H1 (cell line): ENCODE measurements at regions not wholly inside any gene's neighbourhood (a gene's known extent, or its start where the extent isn't known, plus 50 kb on each side); places are given as distances from the start of the nearest gene placed in this dataset.

ENCODE experiments used
- CHD1 ChIP-seq: IDR thresholded peaks from 2 replicates; pipeline ENCODE4 v1.6.1; 2012; ENCODE audit warnings: low read depth, low read length, improper control_type of control experiment
- CTCF ChIP-seq, 3 experiments: IDR thresholded peaks; 1 replicate in 2 of 3; 2 replicates in 1 of 3; pipeline versions ENCODE4 v1.5.1 to v1.6.1; 2011; ENCODE audit warnings: low read length in 3 of 3, mild to moderate bottlenecking in 3 of 3, inconsistent platforms in 2 of 3, low read depth in 1 of 3, moderate library complexity in 1 of 3; ENCODE audit not compliant: insufficient read depth in 1 of 3; ENCODE audit errors: control extremely low read depth in 1 of 3
- E2F6 ChIP-seq: IDR thresholded peaks from 2 replicates; pipeline ENCODE4 v1.6.1; 2012; ENCODE audit warnings: inconsistent platforms
- EZH2 ChIP-seq: fragments of 200-600 bp; sonication (generic); IDR thresholded peaks from 2 replicates; pipeline ENCODE4 v1.7.1; 2012; ENCODE audit warnings: low read depth, mild to moderate bottlenecking, moderate library complexity, low read length, inconsistent platforms; ENCODE audit not compliant: severe bottlenecking
- POLR2A ChIP-seq, 2 experiments: IDR thresholded peaks; 1 replicate in 1 of 2; 2 replicates in 1 of 2; pipeline ENCODE4 v1.6.1; 2011; ENCODE audit warnings: low read depth in 2 of 2, low read length in 2 of 2, mild to moderate bottlenecking in 2 of 2; ENCODE audit errors: control extremely low read depth in 1 of 2

GRCh38 chr6:4531406-4531805, 244.8 kb upstream of the CDYL start:
- no peak for TF ChIP-seq CHD1
- TF ChIP-seq EZH2 = no peak
- no peak for TF ChIP-seq CTCF (IDR thresholded peaks at IDR 0.05; ENCODE audit: control extremely low read depth in 1 of 3, insufficient read depth in 1 of 3, low read depth in 1 of 3, low read length in 3 of 3)
- TF ChIP-seq POLR2A (IDR thresholded peaks at IDR 0.05; ENCODE audit: control extremely low read depth in 1 of 2, low read depth in 2 of 2, low read length in 2 of 2) = no peak
- TF ChIP-seq E2F6 = no peak
